Vagina (tissue), 2 donors: ENCODE measurements at regions not wholly inside any gene's neighbourhood (a gene's known extent, or its start where the extent isn't known, plus 50 kb on each side); places are given as distances from the start of the nearest gene placed in this dataset.

Experiments
- DNase-seq, 2 donors: peaks; one replicate each; pipeline ENCODE4 v3.0.0-alpha.2; 2017; ENCODE audit errors: extremely low spot score in 2 of 2
- H3K27ac ChIP-seq: fragments of 200-600 bp; sonication (generic); one replicate; pipeline ENCODE4 v1.5.1; 2019
- H3K27me3 ChIP-seq: fragments of 200-600 bp; sonication (generic); one replicate; pipeline ENCODE4 v1.5.1; 2019
- H3K36me3 ChIP-seq, 2 donors: fragments of 200-600 bp; sonication (generic); one replicate each; pipeline ENCODE4 v1.5.1; 2017 to 2019
- H3K4me1 ChIP-seq: fragments of 200-600 bp; sonication (generic); one replicate; pipeline ENCODE4 v1.5.1; 2019
- H3K4me3 ChIP-seq, 2 donors: fragments of 200-600 bp; sonication (generic); 1 replicate in 1 of 2; 2 replicates in 1 of 2; pipeline ENCODE4 v1.5.1; 2016 to 2019
- H3K9me3 ChIP-seq: fragments of 200-600 bp; sonication (generic); one replicate; pipeline ENCODE4 v1.5.1; 2019
- POLR2A ChIP-seq, 2 donors: fragments of 450-650 bp; IDR thresholded peaks; one replicate each; pipeline ENCODE4 v1.6.1; 2017; ENCODE audit warnings: antibody characterized with exemption in 2 of 2, mild to moderate bottlenecking in 2 of 2, moderate library complexity in 2 of 2
- POLR2AphosphoS5 ChIP-seq, 2 donors: sonication (generic); formaldehyde crosslinking; IDR thresholded peaks; one replicate each; pipeline ENCODE4 v1.9.0; 2017; ENCODE audit warnings: antibody characterized with exemption in 2 of 2, mild to moderate bottlenecking in 2 of 2, low read depth in 1 of 2; ENCODE audit not compliant: insufficient read depth in 1 of 2
- intact Hi-C: fragments of 100-400 bp; cut with DNase I; formaldehyde crosslinking; loops from one replicate; pipeline ENCODE4 v1.15.1; 2023
- TF ChIP-seq, protein P1 (sequence below), 3 experiments: fragments of 450-650 bp in 2 of 3; fragments of 200-600 bp in 1 of 3; sonication (generic) in 1 of 3; IDR thresholded peaks; one replicate each; pipeline ENCODE4 v1.5.1; 2017 to 2019; ENCODE audit warnings: antibody characterized with exemption in 3 of 3, mild to moderate bottlenecking in 2 of 3, moderate library complexity in 2 of 3

DNA sequence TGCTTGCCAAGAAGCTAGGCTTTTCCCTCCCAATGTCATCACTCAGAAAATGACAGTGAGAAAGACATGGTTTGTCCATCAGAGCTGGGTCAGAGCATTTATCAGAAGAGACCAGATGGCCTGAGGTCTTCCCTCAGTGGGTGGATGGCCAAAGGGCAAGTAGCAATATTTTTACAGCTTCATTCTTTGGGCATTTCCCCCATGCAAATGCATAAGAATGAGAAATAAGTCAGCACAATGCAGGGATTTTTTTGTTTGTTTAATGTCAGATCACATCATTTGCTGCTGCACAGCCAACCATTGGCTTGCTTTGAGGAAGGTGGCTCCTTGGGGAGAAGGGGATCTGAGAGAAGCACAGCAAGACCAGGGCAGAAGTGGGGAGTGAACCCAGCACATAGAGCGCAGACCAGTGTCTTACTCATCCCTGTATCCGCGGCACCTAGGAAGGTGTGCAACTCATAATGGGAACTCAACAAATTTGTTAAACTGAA lies 209.6 kb downstream of the SEMA6A start:
- Histone ChIP-seq H3K27ac (no peak overlapping the region), H3K9me3 (no peaks in the 10 kb centered on the region), H3K4me1 (peaks cover 7% of the 10 kb centered on the region), H3K4me3 (no peak overlapping the region), H3K27me3 (no peaks in the 10 kb centered on the region), H3K36me3 (no peaks in the 10 kb centered on the region)
- no peak for DNase-seq
- TF ChIP-seq POLR2AphosphoS5 (IDR thresholded peaks at IDR 0.05; ENCODE audit: insufficient read depth in 1 of 2, low read depth in 1 of 2): no peak
- no peak for TF ChIP-seq POLR2A (IDR thresholded peaks at IDR 0.05)
- TF ChIP-seq, protein P1, sequence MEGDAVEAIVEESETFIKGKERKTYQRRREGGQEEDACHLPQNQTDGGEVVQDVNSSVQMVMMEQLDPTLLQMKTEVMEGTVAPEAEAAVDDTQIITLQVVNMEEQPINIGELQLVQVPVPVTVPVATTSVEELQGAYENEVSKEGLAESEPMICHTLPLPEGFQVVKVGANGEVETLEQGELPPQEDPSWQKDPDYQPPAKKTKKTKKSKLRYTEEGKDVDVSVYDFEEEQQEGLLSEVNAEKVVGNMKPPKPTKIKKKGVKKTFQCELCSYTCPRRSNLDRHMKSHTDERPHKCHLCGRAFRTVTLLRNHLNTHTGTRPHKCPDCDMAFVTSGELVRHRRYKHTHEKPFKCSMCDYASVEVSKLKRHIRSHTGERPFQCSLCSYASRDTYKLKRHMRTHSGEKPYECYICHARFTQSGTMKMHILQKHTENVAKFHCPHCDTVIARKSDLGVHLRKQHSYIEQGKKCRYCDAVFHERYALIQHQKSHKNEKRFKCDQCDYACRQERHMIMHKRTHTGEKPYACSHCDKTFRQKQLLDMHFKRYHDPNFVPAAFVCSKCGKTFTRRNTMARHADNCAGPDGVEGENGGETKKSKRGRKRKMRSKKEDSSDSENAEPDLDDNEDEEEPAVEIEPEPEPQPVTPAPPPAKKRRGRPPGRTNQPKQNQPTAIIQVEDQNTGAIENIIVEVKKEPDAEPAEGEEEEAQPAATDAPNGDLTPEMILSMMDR (IDR thresholded peaks at IDR 0.05): no peak
- intact Hi-C loops: no loop called here

DNA sequence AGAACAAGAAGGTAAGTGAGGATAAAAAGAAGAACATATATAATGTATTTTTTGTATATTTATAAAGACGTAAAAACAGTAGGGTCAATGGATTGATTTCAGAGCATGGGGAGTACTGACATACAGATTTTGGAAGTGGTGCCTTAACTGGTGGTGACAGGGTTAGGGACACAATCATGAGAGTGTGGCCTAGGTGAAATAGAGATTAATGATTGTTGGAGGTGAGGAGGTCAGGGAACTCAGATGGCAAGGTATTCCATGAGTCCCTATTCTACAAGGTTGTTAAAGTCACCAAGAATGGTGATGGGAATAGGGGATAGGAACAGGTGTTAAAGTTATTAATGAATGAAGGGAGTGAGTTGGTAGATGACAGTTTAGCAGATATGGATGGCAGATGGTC lies 210.8 kb downstream of the SEMA6A start:
- H3K27ac ChIP-seq: no peak overlapping the region
- intact Hi-C loops: no loop called here
- no peak overlapping the region for H3K4me3 ChIP-seq
- no peak for TF ChIP-seq POLR2A (IDR thresholded peaks at IDR 0.05)
- DNase-seq: no peak
- peaks cover 12% of the 10 kb centered on the region for H3K4me1 ChIP-seq
- H3K36me3 ChIP-seq: no peaks in the 10 kb centered on the region
- no peaks in the 10 kb centered on the region for H3K9me3 ChIP-seq
- no peaks in the 10 kb centered on the region for H3K27me3 ChIP-seq

DNA sequence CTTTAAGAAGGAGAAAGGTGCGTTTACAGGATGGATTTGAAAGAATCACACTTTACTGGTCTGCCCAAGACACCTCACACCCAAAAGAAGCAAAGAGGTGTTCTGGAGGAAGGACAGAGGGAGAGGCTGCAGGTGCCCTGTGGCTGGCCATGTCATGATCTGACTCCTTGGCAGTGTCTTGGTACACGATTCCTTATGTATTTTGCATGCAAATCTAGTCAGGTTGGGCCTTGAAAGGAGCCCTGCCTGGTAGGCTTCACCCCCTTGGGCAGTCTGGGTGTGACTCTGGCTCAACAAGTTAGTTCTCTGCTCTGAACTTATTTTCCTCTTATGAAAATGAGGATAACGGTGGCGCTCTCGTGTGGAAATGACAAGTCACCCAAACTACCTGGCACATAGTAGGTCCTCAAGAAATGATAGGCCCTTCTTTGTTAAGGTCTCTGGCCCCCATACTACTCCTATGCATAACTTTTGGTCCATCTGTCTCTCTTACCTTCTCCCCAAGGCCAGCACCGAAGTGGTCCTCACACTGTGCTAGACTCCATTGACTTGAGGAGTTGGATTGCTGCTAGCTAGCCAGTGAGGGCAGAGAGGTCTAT lies 212.5 kb downstream of the SEMA6A start:
- Histone ChIP-seq H3K36me3 (no peaks in the 10 kb centered on the region), H3K27ac (no peak overlapping the region), H3K4me3 (peak overlapping the region in 1 of 2 donors; percentile 37), H3K27me3 (no peaks in the 10 kb centered on the region), H3K9me3 (no peaks in the 10 kb centered on the region), H3K4me1 (peaks cover 12% of the 10 kb centered on the region)
- intact Hi-C loops: no loop called here
- TF ChIP-seq, protein P1 (IDR thresholded peaks at IDR 0.05): no peak
- TF ChIP-seq POLR2AphosphoS5 (IDR thresholded peaks at IDR 0.05; ENCODE audit: insufficient read depth in 1 of 2, low read depth in 1 of 2) (no peak), POLR2A (IDR thresholded peaks at IDR 0.05) (no peak)
- DNase-seq: no peak

DNA sequence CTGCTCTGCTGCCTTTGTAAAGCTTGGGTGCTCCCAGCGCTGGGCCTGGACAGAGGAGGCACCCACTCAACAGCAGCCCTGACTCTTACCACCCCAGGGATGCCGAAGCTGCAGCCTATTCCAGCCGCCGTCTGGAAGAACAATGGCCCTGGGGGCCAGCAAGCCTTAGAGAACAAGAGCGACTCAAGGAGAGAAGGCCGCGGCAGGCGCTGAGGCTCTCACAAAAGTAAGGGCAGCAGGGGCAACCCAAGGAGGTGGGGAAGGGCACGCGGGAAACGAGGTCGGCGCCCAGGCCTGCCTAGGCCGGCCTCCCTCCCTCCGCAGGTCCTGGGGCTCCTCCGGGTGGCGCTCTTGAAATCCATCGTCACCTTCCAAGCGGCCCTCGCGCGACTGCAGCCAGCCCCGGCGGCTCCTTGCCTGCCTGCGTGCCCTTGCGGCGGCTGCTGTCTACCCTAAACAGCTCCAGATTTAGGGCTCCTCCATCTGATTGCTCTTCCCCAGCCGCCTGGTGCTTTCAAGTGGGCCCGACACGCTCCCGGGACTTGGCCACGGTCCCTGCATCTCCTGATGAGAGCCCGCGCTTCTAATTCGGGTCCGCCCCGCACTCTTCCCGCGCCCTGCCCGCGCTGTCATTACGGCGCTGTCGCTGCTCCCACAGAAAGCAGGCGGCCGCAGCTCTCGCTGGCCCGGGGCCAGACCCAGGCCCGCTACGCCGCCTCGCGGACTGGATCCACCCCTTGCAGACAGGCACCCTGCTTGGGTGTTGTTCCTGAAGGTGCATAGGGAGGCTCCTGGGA lies 213.3 kb downstream of the SEMA6A start:
- intact Hi-C loops: no loop called here
- Histone ChIP-seq H3K27me3 (no peaks in the 10 kb centered on the region), H3K4me3 (peak overlapping the region; percentile 29 to 37), H3K9me3 (no peaks in the 10 kb centered on the region), H3K27ac (no peak overlapping the region), H3K4me1 (peaks cover 12% of the 10 kb centered on the region), H3K36me3 (no peaks in the 10 kb centered on the region)
- no peak for DNase-seq
- TF ChIP-seq POLR2AphosphoS5 (IDR thresholded peaks at IDR 0.05; ENCODE audit: insufficient read depth in 1 of 2, low read depth in 1 of 2) (peak in 1 of 2 donors; percentile 41), POLR2A (IDR thresholded peaks at IDR 0.05) (no peak)
- TF ChIP-seq, protein P1 (IDR thresholded peaks at IDR 0.05): no peak

DNA sequence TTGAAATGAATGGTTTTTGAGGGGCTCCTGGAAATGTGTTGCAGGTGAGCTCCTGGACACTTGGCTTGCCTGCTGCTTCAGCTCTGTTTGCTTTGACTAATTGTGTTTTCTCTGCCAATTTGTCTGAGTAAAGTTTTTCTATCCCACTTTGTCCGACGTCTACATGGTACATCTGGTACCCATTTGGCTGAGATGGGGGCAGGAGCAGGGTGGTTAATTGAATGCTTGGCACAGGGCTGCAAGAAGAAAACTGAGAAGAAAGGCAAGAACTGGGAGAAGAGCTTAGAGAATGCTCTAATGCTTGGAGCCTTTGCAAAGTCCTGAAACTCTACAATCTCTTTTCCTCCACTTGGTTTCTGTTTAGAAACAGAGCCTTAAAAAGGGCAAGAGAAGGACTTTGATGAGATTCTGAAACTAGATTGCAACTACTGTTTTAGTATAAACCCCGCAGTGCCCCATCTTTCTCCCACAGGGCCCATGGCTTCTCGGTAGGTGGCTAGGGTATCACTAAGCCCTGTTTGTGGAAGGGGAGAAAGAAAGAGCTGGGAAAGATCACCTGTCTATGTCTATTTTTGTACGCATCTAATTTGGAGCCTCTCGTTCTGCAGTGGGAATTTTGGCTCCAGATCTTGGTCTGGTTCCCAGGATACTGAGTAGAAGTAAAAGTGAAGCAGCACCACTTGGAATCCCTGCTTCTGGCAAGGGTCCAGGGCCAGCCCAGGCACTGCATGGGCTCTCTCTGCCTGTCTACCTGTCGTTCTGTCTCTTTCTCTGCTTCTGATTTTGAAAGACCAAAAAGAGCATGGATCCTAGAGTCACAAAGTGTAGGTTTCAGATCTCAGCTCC lies 214.4 kb downstream of the SEMA6A start:
- Histone ChIP-seq H3K27me3 (no peaks in the 10 kb centered on the region), H3K36me3 (no peaks in the 10 kb centered on the region), H3K4me1 (peaks cover 12% of the 10 kb centered on the region), H3K9me3 (no peaks in the 10 kb centered on the region), H3K4me3 (no peak overlapping the region), H3K27ac (no peak overlapping the region)
- intact Hi-C loops: no loop called here
- TF ChIP-seq POLR2AphosphoS5 (IDR thresholded peaks at IDR 0.05; ENCODE audit: insufficient read depth in 1 of 2, low read depth in 1 of 2) (no peak), POLR2A (IDR thresholded peaks at IDR 0.05) (no peak)
- TF ChIP-seq, protein P1 (IDR thresholded peaks at IDR 0.05): no peak
- no peak for DNase-seq
